AG09309 (cell line): ENCODE measurements at regions not wholly inside any gene's neighbourhood (a gene's known extent, or its start where the extent isn't known, plus 50 kb on each side); places are given as distances from the start of the nearest gene placed in this dataset.
"Not testable (repeated sequence)": the region's sequence is repeated elsewhere in the genome, so short reads cannot be mapped to it uniquely, and the experiment has no call there.

Experiments used
- DNase-seq: peaks from one replicate; pipeline ENCODE4 v3.0.0-alpha.2; 2010; ENCODE audit warnings: low read depth
- H3K4me3 ChIP-seq: 2 replicates; pipeline ENCODE4 v1.5.1; 2011; ENCODE audit warnings: mild to moderate bottlenecking, low read depth, low read length, moderate library complexity; ENCODE audit not compliant: control insufficient read depth
- CTCF ChIP-seq: IDR thresholded peaks from 2 replicates; pipeline ENCODE4 v1.5.1; 2011; ENCODE audit warnings: mild to moderate bottlenecking, low read depth, low read length, inconsistent platforms; ENCODE audit not compliant: insufficient read depth, control insufficient read depth; ENCODE audit errors: missing control alignments

- DNase-seq: no peak
- no peak for TF ChIP-seq CTCF
- H3K4me3 ChIP-seq: no peak overlapping the region
Measured at GRCh38 chr1:229015806-229016205, 255.1 kb upstream of the RAB4A start.

- no peak for DNase-seq
- no peak for TF ChIP-seq CTCF
- H3K4me3 ChIP-seq: no peak overlapping the region
Measured at GRCh38 chr1:229017091-229017490, 253.8 kb upstream of the RAB4A start.

GRCh38 chr1:229018674-229019295 lies 252.1 kb upstream of the RAB4A start:
- no peak for TF ChIP-seq CTCF
- no peak overlapping the region for H3K4me3 ChIP-seq

GRCh38 chr1:229019663-229020271 lies 251.1 kb upstream of the RAB4A start:
- H3K4me3 ChIP-seq: no peak overlapping the region
- TF ChIP-seq CTCF: no peak
- no peak for DNase-seq

More at GRCh38 chr1:229018674-229019295, 252.1 kb upstream of the RAB4A start:
- DNase-seq: no peak

- not testable (repeated sequence) for H3K4me3 ChIP-seq
Measured at GRCh38 chr1:229021034-229021433, 249.9 kb upstream of the RAB4A start.

GRCh38 chr1:229022595-229023333 lies 248.1 kb upstream of the RAB4A start:
- DNase-seq: no peak
- TF ChIP-seq CTCF: no peak
- H3K4me3 ChIP-seq: no peak overlapping the region

More at GRCh38 chr1:229021034-229021433, 249.9 kb upstream of the RAB4A start:
- DNase-seq: not testable (repeated sequence)
